ENCODE measurements at regions not wholly inside any gene's neighbourhood (a gene's known extent, or its start where the extent isn't known, plus 50 kb on each side); places are given as distances from the start of the nearest gene placed in this dataset.

GRCh38 chr15:91383532-91383931, 283.5 kb downstream of the SV2B start:
- no peaks in the 10 kb centered on the region for H3K9me3 ChIP-seq
- DNase-seq (no peak), ATAC-seq (no peak)
- H3K27me3 ChIP-seq, result no peaks in the 10 kb centered on the region
- H3K36me3 ChIP-seq, result no peaks in the 10 kb centered on the region
- H3K27ac ChIP-seq, result no peak overlapping the region
- intact Hi-C loops (cut with DNase I), result no loop called here
- TF ChIP-seq CTCF (IDR thresholded peaks at IDR 0.05), result no peak
- no peaks in the 10 kb centered on the region for H3K4me1 ChIP-seq
- H3K4me3 ChIP-seq, result no peak overlapping the region

- Histone ChIP-seq H3K36me3 (no peaks in the 10 kb centered on the region), H3K4me3 (no peak overlapping the region), H3K4me1 (no peaks in the 10 kb centered on the region), H3K9me3 (no peaks in the 10 kb centered on the region), H3K27ac (no peak overlapping the region), H3K27me3 (no peaks in the 10 kb centered on the region)
- intact Hi-C loops (cut with DNase I), result no loop called here
- DNase-seq, result no peak
- TF ChIP-seq CTCF (IDR thresholded peaks at IDR 0.05), result no peak
- peak; percentile 58 for ATAC-seq
These were observed 284.2 kb downstream of the SV2B start for GRCh38 chr15:91384189-91384730.

- intact Hi-C loops (cut with DNase I), result no loop called here
- no peak for ATAC-seq
- Histone ChIP-seq H3K27ac (no peak overlapping the region), H3K9me3 (no peaks in the 10 kb centered on the region), H3K4me3 (no peak overlapping the region), H3K27me3 (no peaks in the 10 kb centered on the region), H3K36me3 (no peaks in the 10 kb centered on the region), H3K4me1 (no peaks in the 10 kb centered on the region)
- no peak for DNase-seq
- no peak for TF ChIP-seq CTCF (IDR thresholded peaks at IDR 0.05)
These were observed 285.3 kb downstream of the SV2B start for GRCh38 chr15:91385311-91385710.

GRCh38 chr15:91393186-91393585, 293.1 kb downstream of the SV2B start:
- Histone ChIP-seq H3K36me3 (no peaks in the 10 kb centered on the region), H3K27me3 (no peaks in the 10 kb centered on the region), H3K4me1 (no peaks in the 10 kb centered on the region), H3K9me3 (no peaks in the 10 kb centered on the region), H3K4me3 (no peak overlapping the region), H3K27ac (no peak overlapping the region)
- TF ChIP-seq CTCF (IDR thresholded peaks at IDR 0.05), result no peak
- DNase-seq (no peak), ATAC-seq (no peak)
- intact Hi-C loops (cut with DNase I), result no loop called here

- Histone ChIP-seq H3K27me3 (no peaks in the 10 kb centered on the region), H3K27ac (no peak overlapping the region), H3K4me1 (no peaks in the 10 kb centered on the region), H3K9me3 (no peaks in the 10 kb centered on the region), H3K4me3 (no peak overlapping the region), H3K36me3 (no peaks in the 10 kb centered on the region)
- no peak for TF ChIP-seq CTCF (IDR thresholded peaks at IDR 0.05)
- ATAC-seq, result no peak
- intact Hi-C loops (cut with DNase I), result no loop called here
- DNase-seq, result no peak
These were observed 300.4 kb downstream of the SV2B start for GRCh38 chr15:91400481-91400880.

DNA sequence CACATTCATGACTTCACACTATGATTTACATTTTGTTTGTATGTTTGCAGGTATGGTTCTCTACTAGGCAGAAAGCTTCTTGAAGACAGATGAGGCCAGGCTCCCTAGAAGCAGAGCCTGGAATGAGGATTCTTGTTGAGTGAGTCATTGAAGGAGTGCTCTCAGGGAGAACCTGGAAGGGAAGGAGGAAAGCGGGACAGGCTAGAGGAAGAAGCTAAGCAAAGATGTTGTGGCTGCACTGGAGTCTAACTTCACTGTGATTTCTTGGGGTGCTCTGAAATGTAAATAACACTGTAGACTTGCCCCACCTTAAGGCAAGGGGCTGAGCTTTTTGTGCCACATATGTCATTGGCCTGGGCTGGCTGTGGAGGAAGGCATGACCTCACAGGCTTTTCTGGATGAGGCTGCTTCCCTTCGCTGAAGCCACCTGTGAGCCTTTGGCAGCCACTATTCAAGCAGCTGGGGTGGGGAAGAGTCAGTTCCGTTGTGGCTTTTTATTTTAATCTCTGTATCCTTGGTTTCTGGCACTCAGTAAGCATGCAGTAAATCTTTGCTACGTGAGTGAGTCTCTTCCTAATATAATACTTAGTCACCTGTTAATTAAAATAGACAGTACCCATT, 307.3 kb downstream of the SV2B start:
- Histone ChIP-seq H3K27ac (no peak overlapping the region), H3K9me3 (no peaks in the 10 kb centered on the region), H3K36me3 (no peaks in the 10 kb centered on the region), H3K4me1 (no peaks in the 10 kb centered on the region), H3K27me3 (no peaks in the 10 kb centered on the region), H3K4me3 (no peak overlapping the region)
- DNase-seq (no peak), ATAC-seq (peak; percentile 65)
- TF ChIP-seq CTCF (IDR thresholded peaks at IDR 0.05), result no peak
- intact Hi-C loops (cut with DNase I), result no loop called here

Data from upper lobe of right lung (tissue), 1 donor.